ENCODE measurements at regions not wholly inside any gene's neighbourhood (a gene's known extent, or its start where the extent isn't known, plus 50 kb on each side); places are given as distances from the start of the nearest gene placed in this dataset.

DNA sequence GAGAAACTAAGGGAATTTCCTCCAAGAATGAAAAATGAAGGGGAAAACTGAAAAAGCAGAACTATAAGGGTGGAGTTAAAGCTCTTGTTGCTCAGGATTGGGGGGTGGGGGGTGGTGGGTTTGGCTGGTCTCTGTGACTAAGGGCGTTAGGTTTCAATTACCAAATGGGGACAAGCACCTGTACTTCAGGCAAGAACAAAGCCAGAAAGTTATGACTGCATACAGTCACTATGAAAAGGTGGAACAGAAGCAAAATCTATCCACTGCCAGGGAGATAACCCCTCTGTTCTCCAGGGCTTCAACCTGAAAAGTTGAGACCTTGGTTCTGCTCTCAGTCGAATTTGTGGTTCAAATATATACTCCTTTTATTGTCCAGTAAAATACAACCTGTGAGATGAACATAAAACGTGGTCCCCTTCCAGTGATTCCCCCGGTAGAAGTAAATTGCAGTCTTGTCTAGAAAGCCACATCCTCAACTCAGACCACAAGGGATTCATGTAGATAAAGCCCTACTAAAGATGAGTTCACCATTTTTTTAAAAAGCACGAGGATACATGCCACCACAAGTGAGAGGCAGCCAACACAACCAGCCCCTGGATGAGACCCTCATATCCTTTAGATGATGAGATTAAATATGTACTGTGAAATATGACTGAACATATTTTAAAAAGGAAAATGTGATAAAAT, 257.1 kb upstream of the RPS6KA3 start:
- no peak for DNase-seq (ENCODE audit: low read depth in 2 of 2, low spot score in 1 of 2)

DNA sequence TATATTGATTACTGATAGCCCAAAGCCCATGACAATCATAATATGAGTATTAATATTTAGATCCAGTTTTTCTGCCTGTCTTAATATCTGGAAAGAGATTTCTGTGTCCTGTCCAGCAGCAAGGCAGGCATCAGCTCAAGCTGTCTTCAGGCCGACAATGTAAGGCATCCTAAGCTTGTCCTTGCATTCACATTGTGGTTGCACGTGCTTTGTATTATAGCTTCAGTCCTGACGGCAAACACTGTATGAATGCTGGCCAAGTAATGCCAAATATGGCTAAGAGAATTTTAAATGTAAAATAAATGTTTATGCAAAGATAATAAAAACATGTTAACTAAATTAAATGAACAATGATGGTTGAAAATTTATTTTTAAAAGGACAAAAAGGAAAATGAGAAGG, 255.7 kb upstream of the RPS6KA3 start:
- DNase-seq (ENCODE audit: low read depth in 2 of 2, low spot score in 1 of 2), result no peak

DNA sequence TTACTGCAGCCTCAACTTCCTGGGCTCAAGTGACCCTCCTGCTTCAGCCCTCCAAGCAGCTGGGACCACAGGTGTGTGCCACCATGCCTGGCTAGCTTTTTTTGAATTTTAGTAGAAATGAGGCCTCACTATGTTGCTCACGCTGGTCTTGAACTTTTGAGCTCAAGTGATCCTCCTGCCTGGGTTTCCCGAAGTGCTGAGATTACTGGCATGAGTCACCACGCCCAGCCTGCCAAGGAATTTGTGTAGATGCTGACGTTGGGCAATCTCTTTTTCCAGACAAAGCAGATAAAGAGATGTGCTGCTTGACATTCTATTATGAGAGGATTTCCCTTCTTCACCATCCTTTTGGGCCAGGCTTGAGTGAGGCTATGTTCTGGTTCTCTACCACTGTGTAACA, 254.5 kb upstream of the RPS6KA3 start:
- DNase-seq (ENCODE audit: low read depth in 2 of 2, low spot score in 1 of 2), result no peak

DNA sequence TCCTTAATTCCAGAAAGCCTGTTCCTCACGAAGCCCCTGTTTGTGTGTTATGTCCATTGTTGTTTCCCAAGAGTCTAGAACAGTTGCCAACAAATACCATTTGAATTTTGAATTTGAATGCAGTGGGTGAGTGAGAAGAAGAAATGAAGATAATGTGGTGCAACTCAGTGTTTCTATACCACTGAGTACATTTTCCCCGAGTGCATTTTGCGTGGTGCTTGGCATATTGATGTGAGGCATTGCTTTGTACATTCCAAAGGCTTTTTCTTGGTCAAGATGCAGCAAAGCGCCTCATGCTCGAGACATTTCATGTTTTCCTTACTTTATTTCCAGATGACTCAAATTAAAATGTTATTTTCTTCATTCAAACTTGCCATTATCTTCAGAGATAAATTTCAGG, 253.1 kb upstream of the RPS6KA3 start:
- DNase-seq (ENCODE audit: low read depth in 2 of 2, low spot score in 1 of 2), result no peak

DNA sequence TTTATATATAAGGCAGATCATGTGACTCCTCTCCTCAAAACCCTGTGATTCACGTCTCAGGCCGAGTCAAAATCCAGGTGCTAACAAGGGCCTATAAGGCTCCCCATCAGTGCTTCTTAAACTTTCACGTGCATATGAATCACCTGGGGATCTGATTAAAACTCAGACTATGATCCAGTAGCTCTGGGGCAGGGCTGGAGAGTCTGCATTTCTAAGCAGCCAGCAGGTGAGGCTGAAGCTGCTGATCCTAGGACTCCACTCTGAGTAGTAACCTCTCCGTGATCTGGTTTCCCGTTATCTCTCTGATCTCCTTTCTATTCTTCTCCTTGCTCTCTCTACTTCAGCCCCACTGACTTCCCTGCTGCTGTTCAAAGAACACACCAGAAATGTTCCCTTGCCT, 252.4 kb upstream of the RPS6KA3 start:
- no peak for DNase-seq (ENCODE audit: low read depth in 2 of 2, low spot score in 1 of 2)

DNA sequence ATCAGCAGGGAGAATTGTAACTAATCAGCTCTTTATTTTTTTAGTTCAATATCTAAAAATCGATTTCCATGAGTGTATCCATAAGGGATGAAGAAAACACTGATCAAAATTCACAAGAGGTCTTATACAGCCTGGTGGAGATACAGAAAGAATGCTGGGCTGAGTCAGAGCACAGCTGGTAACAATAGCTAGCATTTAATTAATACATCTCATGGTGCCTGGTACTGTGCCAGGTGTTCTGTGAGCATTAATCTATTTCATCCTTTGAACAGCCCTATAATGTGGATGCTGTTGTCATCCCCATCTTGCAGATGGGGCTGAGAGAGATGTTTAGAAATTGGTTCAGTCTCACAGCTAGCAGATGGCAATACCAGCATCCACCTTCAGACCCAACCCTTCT, 250.9 kb upstream of the RPS6KA3 start:
- DNase-seq (ENCODE audit: low read depth in 2 of 2, low spot score in 1 of 2), result no peak

DNA sequence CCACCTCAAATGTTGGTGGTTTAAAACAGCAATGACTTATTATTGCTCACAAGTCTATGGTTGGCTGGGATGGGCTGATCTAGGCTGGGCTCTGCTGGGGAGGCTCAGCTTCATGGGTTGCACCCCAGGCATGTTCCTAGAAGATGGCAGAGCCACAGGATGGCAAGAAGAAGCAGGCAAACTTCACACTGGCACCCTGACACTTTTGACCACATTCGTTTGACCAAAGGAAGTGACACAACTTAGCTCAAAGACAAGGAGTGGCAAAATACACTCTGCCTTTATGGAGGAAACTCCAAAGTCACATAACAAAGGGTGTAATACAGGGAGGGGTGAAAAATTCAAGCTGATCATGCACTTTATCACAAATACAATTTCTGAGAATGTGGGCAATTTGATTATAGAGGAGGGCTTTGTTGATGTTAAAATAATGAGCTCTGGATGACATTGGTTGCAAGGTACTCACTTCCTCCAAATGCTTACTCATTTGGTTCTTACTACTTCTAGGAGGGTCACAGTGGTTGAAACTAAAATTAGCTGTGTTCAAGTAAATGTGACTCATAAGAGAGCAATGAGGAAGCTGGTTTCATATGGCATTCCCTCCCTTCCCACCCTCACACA, 249.2 kb upstream of the RPS6KA3 start:
- DNase-seq (ENCODE audit: low read depth in 2 of 2, low spot score in 1 of 2), result no peak

DNA sequence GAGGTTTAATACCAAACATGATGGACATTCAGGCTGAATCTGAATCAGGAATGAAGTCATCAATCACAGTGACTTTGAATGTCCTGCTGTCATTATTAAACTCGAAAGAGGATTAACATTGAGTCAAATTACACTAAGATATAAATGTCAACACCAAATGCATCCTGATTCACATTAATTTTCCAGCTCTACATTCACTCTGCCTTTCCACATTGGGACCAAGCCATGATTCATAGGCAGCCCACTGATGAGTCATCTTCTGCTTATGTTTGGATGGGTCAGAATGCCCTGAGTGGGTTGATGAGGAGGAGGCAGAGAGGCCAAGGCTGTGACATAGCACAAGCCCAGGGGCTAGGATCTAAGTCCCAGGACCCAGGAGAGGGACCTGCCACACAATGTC, 247.6 kb upstream of the RPS6KA3 start:
- no peak for DNase-seq (ENCODE audit: low read depth in 2 of 2, low spot score in 1 of 2)

DNA sequence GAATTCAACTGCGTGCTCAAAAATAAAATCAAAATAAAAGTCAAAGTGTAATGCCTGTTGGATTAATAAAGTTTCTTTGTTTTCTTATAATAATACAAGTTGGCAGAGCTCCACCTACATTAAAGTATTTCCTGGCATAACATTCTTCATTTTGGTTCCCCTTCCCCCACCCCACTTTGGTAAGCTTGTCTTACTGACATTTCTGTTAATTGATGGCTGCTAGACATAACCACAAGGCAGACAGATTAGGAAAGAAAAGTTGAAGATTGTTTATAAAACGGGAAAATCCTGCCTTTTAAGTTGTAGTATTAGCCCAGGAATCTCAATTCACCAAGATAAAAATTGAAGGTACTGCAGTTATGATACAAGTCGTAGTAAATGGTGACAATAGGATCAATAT, 246.5 kb upstream of the RPS6KA3 start:
- DNase-seq (ENCODE audit: low read depth in 2 of 2, low spot score in 1 of 2), result no peak

DNA sequence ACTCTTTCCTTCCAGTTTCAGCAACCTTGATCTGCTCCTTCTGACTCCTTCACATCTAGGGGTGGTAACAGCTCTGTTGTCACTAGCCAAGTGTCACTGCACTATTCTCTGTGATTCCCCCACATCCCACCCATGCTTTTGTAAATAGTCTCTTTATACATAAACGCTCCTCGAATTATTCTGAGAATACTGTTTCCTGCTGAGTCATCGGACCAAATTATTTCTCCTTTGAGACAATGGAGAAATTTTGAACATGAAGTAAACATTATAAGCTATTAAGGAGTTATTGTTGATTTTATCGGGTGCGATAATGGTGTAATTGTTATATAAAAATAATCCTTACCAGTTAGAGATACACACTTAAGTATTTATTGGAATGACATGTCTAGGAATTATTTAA, 245.1 kb upstream of the RPS6KA3 start:
- DNase-seq (ENCODE audit: low read depth in 2 of 2, low spot score in 1 of 2), result no peak

DNA sequence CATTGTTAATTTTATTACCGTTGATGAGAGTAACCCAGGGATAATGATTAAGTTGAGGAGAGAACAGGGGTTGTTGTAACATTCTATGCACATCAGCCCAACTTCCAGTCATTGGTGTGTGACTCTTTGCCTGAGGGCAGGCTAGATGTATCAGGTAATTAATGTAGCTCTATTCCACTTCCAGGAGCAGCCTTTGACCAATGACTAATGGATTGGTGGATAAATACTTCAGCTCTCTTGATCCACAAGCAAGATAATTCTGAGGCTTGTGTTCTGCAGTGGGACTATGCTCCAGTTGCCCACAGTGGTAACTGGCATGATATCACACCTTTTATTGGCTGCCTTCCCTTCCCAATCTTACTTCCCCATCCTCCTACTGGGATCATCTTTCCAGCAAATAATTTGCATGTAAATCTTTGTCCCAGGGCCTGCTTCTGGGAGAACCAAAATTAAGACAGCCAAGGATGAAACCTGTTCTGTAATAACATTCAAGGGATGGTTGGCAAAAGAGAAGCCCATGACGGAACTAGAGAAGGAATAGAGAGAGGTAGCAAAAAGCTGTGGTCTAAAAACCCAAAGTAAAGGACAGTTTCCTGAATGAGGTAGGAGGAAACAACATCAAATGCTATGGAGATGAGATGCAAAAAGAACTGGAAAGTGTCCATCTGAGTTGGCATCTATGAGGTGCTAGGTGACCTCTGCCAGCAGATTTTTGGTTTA, 241.4 kb upstream of the RPS6KA3 start:
- no peak for DNase-seq (ENCODE audit: low read depth in 2 of 2, low spot score in 1 of 2)

DNA sequence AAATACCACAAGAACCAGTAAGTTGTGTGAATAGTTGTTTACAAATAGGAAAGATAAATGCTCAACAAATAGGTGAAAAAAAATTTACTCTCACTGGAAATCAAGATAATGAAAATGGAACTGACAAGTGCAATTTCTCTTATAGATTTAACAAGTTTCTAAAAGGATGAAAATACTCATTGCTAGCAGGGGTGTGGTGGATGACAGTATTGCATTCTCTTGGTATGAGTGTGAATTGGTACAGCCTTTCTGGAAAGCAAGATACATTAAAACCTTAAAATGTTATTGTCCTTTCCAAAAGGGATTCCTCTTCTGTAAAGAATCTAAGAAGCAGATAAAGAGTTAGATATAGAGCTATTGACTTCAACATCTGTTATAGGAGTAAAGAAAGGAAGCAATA, 240.0 kb upstream of the RPS6KA3 start:
- no peak for DNase-seq (ENCODE audit: low read depth in 2 of 2, low spot score in 1 of 2)

DNA sequence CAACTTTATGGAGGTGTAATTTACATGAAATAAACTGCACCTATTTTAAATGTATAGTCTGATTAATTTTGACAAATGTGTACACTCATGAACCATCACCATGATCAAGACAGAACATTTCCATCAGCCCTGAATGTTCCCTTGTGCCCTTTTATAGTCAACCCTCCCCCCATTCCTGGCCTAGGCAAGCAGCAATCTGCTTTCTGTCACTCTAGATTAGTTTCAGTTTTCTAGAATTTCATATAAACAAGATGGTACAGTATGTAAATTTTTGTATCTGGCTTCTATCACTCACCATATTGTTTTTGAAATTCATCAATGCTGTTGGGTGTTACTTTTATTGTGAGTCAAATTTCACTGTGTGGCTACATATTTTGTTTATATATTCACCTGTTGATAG, 234.2 kb upstream of the RPS6KA3 start:
- no peak for DNase-seq (ENCODE audit: low read depth in 2 of 2, low spot score in 1 of 2)

DNA sequence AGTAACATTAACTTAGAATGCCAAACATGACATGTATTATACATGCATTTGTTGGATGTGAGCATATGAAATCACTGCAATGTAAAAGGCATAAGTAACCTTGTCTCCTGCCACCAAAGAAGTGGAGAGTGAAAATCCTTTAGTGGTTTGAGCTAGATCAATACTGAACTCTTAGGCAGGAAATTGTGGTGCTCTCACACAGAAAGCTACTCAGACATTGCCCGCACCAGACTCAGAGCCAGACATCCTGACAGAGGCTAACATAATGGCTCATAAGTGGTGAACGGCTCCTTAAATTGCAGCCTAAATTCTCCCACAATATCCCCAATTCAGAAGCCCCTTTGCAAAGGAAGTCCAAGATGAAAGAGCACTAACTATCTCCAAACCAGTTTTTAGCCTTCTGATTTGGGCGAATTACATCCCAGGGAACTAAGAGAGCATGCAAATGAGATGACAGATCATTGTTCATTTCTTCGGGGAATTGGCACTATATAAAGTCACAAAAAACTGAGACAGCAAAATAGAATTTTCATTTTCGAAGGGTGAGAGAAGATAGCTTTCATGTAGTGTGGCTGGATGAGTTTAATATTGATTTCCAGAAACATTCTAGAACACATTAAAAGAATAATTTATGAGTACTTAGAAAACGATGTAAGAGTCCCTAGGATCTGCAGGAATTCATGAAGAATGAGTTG, 233.6 kb upstream of the RPS6KA3 start:
- DNase-seq (ENCODE audit: low read depth in 2 of 2, low spot score in 1 of 2), result no peak

DNA sequence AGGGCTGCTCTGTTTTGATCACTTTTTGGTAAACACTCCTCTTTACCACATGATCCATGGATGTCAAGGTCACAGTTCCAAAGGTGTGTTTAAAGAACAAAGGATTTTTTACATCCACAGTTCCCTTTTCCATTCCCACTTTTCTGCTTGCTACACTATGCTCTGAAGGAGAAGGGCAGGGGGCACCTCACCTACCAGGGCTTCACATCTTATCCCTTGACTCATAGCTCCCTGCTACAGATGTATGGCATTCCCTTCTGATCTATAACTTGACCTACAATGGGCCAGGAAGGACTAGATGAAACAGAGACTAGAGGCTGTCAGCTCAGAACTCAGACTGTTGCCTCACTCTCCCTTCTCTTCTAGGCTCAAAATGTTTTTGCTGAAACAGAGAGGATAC, 233.1 kb upstream of the RPS6KA3 start:
- no peak for DNase-seq (ENCODE audit: low read depth in 2 of 2, low spot score in 1 of 2)

DNA sequence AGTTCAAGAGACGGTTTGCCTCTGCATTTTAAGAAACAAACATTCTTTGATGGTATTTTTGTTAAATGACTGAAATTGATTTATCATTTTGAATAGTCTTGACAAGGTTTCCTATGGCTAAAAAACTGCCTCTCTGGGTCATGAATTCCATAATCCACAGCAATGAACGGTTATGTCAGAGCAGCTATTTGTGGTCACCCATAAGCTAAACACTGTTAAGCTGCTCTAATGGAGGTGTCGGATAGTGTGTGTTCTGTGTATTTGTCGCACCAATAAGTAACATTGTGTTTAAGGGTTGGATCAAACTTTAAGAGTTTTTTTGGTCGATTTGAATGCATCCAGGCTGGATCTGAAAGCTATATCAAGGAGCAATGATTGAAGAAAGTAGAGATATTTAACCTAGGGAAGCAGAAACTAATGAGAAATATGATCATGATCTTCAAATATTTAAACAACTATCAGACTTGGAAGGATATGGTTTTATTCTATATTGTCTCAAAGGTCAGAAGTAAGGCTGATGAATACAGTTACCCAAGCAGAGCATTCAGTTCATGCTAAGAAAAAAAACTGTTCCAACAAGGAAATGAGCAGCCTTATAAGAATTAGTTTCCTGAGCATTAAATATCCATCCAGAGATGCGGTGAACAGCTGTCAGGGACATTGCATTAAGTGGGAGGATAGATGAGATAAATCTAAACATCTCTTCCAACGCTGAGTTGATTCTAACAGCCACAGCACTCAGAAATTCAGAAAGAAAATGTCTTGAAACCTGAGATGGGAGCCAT, 232.3 kb upstream of the RPS6KA3 start:
- no peak for DNase-seq (ENCODE audit: low read depth in 2 of 2, low spot score in 1 of 2)

DNA sequence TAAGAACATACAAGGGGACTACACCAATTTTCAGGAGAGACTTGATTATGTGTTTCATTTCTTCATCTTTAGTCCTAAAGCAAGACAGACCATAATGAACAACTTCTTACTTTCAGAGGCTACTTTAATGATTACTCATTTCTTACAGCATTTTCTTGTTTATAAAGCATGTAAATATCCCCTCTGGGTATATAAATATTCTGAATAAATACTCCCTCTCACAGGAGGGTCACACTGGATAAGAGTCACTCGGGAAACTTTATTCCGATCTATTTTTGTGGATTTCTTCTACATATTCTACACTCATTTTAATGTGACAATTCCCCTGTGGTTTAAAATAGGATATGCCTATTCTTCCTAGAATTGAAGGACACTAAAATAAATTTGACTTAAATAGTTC, 228.9 kb upstream of the RPS6KA3 start:
- no peak for DNase-seq (ENCODE audit: low read depth in 2 of 2, low spot score in 1 of 2)

DNA sequence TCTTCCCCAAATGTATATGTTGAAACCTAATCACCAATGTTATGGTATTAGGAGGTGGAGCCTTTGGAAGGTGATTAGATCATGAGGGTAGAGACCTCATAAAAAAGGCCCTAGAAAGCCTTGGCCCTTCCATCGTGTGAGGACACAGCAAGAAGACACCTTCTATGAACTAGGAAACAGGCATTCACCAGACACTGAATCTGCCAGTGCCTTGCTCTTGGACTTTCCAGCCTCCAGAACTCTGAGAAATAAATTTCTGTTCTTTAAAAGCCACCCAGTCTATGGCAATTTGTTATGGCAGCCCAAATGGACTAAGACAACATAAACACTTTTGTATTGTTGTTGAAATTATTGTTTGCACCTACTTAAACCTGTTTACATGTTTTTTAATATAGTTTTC, 221.8 kb upstream of the RPS6KA3 start:
- no peak for DNase-seq (ENCODE audit: low read depth in 2 of 2, low spot score in 1 of 2)

DNA sequence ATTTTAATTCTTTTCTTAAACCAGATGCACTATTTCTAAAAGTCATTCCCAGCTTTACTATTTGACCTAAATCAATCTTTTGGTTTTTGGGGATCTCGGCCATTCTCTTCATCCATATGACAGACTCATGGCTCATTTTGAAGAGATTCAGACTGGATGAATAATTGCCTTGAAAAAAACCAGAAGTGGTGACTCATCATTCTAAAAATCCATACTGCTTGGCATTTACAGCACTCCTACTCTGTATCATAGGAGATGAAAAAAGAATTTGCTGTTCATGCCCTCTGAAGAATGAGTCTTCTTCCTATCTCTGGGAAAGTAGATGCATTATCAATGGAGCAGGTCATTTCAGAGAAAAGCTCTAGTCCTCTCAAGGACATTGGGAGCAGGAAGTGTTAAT, 220.5 kb upstream of the RPS6KA3 start:
- no peak for DNase-seq (ENCODE audit: low read depth in 2 of 2, low spot score in 1 of 2)

DNA sequence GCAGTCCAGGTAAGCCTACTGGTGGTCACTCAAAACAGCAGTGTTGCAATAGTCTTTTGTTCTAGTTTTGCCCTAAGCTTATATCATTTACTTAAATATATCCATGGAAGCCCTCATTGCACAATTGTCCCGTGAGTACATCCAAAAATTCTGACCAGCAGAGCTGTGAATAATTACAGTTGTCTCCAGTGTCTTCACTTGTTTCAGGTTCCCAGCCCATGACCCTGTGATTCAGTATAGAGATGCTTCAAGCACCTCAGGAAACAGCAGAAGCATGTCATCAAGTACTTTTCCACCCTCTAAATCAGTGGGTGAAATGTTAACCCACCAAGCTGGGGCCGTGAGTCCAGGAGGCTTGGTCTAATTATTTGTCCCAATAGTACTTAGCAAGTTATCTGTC, 214.9 kb upstream of the RPS6KA3 start:
- DNase-seq (ENCODE audit: low read depth in 2 of 2, low spot score in 1 of 2), result no peak

DNA sequence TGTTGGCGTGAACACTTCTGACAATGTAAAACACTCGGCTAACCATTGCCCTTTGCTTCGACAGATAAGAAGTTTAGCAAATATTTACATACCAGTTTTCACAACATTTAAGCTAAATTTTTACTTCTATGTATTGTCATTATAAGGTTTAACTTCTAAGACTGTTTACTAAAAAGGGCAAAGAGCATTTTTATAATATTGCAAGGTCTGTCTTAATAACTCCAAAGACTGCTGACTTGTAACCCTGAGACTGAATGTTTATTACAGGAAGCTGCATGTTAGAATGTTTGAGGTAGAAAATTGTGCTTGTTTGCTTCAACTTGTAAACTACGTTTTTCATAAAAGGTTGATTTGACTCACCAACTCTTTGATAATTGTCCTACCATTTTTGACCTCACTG, 213.2 kb upstream of the RPS6KA3 start:
- DNase-seq (ENCODE audit: low read depth in 2 of 2, low spot score in 1 of 2), result no peak

Measured in stimulated activated CD8-positive, alpha-beta memory T cell treated with anti-CD3 and anti-CD28 coated beads, Interleukin-4, amount 100 ng/mL, for 4 hours (primary cell).